Stimulated activated CD8-positive, alpha-beta memory T cell treated with anti-CD3 and anti-CD28 coated beads, Interleukin-4, amount 100 ng/mL, for 24 hours (primary cell): ENCODE measurements at regions not wholly inside any gene's neighbourhood (a gene's known extent, or its start where the extent isn't known, plus 50 kb on each side); places are given as distances from the start of the nearest gene placed in this dataset.

Source experiments
- DNase-seq: peaks from one replicate; pipeline ENCODE4 v3.0.0-alpha.2; 2020; ENCODE audit warnings: low read depth

GRCh38 chr5:126315341-126315740 is 107.9 kb upstream of the GRAMD2B start:
- DNase-seq: no peak

- no peak for DNase-seq
Observed at GRCh38 chr5:126332326-126332725, 90.9 kb upstream of the GRAMD2B start.

GRCh38 chr5:126334760-126335159 is 88.4 kb upstream of the GRAMD2B start:
- no peak for DNase-seq

- no peak for DNase-seq
Observed at GRCh38 chr5:126335886-126336285, 87.3 kb upstream of the GRAMD2B start.

- DNase-seq: no peak
Observed at GRCh38 chr5:126338635-126339034, 84.6 kb upstream of the GRAMD2B start.

GRCh38 chr5:126339215-126339805 is 83.9 kb upstream of the GRAMD2B start:
- no peak for DNase-seq

GRCh38 chr5:126341906-126342630 is 81.1 kb upstream of the GRAMD2B start:
- DNase-seq: no peak

- no peak for DNase-seq
Observed at GRCh38 chr5:126348855-126349635, 74.2 kb upstream of the GRAMD2B start.

GRCh38 chr5:126351153-126351552 is 72.1 kb upstream of the GRAMD2B start:
- DNase-seq: no peak

GRCh38 chr5:126354012-126354857 is 69.0 kb upstream of the GRAMD2B start:
- DNase-seq: no peak

- DNase-seq: no peak
Observed at GRCh38 chr5:126354858-126355731, 68.1 kb upstream of the GRAMD2B start.

- no peak for DNase-seq
Observed at GRCh38 chr5:126355940-126356339, 67.3 kb upstream of the GRAMD2B start.

- DNase-seq: no peak
Observed at GRCh38 chr5:126357585-126358342, 65.4 kb upstream of the GRAMD2B start.

- DNase-seq: no peak
Observed at GRCh38 chr5:126358525-126358924, 64.7 kb upstream of the GRAMD2B start.

- DNase-seq: no peak
Observed at GRCh38 chr5:126359884-126360283, 63.3 kb upstream of the GRAMD2B start.

- no peak for DNase-seq
Observed at GRCh38 chr5:126360467-126360866, 62.7 kb upstream of the GRAMD2B start.

GRCh38 chr5:126363658-126364057 is 59.6 kb upstream of the GRAMD2B start:
- DNase-seq: no peak

GRCh38 chr5:126364206-126364902 is 58.9 kb upstream of the GRAMD2B start:
- DNase-seq: no peak

GRCh38 chr5:126365446-126366198 is 57.6 kb upstream of the GRAMD2B start:
- no peak for DNase-seq
